ENCODE measurements at regions not wholly inside any gene's neighbourhood (a gene's known extent, or its start where the extent isn't known, plus 50 kb on each side); places are given as distances from the start of the nearest gene placed in this dataset.

DNA sequence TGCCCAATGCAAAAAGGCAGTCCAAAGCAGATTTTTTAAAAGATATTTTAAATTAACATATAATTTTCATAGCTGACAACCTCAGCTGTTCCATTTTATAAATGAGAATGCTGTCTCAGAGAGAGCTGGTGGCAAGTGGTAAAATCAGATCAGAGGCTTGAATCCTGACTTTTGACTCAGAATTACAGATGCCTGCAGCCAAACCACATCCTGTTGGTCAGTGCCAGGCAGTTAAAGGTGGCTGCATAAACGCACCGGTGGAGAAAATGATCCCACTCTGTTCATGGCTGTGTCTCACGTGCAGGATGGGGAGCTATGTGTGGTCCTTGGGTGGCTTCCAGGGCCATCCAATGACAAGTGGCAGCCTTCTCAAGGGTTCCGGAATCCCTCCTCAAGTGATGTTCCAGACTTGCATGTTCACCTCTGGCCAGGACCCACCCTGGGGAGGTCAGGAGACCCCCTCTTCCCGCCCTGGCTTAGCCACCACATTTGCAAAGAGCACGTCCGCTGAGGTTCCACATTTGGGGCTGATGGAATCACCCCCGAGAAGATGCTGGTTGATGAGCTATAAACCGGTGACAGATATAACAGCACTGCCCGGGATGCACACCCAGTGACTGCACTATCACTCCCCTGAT lies 155.5 kb downstream of the SHANK2 start:
- H3K27ac ChIP-seq (ENCODE audit: extremely low read depth, low read depth, low read length), result no peak overlapping the region
- ChIA-PET CTCF (no interaction called here), POLR2A (no interaction called here)
- no peaks in the 10 kb centered on the region for H3K4me1 ChIP-seq (ENCODE audit: control insufficient read depth, insufficient read depth, low read length)
- H3K9me3 ChIP-seq (ENCODE audit: control insufficient read depth, insufficient read depth, low read depth, low read length), result no peaks in the 10 kb centered on the region
- peaks cover 0 to 9% of the 10 kb centered on the region in 2 experiments; a peak in 1 of 3 replicates for H3K36me3 ChIP-seq (ENCODE audit: control insufficient read depth in 2 of 2, insufficient read depth in 1 of 2, low read length in 2 of 2)
- H3K4me3 ChIP-seq (ENCODE audit: low read depth, low read length), result no peak overlapping the region
- TF ChIP-seq ZNF366 (tag by site-specific recombination; conservative IDR thresholded peaks at IDR 0.05) (no peak), ZNF274 (IDR thresholded peaks at IDR 0.05; ENCODE audit: low read length) (no peak), ZNF274 (tag by site-specific recombination; IDR thresholded peaks at IDR 0.05; ENCODE audit: borderline replicate concordance) (no peak), ZNF707 (tag by site-specific recombination; IDR thresholded peaks at IDR 0.05) (no peak), YY1 (tag by site-specific recombination; IDR thresholded peaks at IDR 0.05) (no peak), SETDB1 (IDR thresholded peaks at IDR 0.05; ENCODE audit: insufficient read length, low read length) (no peak), ZNF394 (tag by site-specific recombination; IDR thresholded peaks at IDR 0.05; ENCODE audit: borderline replicate concordance) (no peak)
- TF ChIP-seq, protein P1, sequence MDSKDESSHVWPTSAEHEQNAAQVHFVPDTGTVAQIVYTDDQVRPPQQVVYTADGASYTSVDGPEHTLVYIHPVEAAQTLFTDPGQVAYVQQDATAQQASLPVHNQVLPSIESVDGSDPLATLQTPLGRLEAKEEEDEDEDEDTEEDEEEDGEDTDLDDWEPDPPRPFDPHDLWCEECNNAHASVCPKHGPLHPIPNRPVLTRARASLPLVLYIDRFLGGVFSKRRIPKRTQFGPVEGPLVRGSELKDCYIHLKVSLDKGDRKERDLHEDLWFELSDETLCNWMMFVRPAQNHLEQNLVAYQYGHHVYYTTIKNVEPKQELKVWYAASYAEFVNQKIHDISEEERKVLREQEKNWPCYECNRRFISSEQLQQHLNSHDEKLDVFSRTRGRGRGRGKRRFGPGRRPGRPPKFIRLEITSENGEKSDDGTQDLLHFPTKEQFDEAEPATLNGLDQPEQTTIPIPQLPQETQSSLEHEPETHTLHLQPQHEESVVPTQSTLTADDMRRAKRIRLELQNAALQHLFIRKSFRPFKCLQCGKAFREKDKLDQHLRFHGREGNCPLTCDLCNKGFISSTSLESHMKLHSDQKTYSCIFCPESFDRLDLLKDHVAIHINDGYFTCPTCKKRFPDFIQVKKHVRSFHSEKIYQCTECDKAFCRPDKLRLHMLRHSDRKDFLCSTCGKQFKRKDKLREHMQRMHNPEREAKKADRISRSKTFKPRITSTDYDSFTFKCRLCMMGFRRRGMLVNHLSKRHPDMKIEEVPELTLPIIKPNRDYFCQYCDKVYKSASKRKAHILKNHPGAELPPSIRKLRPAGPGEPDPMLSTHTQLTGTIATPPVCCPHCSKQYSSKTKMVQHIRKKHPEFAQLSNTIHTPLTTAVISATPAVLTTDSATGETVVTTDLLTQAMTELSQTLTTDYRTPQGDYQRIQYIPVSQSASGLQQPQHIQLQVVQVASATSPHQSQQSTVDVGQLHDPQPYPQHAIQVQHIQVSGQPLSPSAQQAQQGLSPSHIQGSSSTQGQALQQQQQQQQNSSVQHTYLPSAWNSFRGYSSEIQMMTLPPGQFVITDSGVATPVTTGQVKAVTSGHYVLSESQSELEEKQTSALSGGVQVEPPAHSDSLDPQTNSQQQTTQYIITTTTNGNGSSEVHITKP (tag by site-specific recombination; IDR thresholded peaks at IDR 0.05), result no peak

DNA sequence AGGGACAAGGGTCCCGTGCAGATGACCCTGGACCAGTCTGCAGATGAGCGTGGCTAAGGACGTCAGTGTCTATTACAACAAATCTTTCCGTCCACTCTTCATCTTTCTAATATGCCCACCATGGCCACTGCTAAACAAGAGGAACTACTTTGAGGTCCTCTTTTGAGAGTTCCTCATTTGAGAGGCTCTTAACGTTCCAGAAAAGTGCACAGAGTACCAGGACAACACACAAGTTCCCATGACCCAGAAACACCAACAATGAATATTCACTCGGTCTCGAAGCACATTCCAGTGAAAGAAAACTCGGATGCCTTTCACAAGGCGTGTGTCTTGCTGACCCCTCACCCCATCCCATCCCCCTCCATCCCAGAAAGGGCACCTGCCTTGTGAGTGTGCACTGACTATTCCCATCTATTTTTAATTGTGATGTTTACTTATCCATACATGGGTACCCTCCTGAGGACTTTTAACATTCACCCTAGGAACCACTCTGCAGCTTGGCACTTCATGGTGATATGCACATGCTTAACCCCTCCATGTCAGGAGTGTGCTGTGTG lies 157.0 kb downstream of the SHANK2 start:
- H3K4me1 ChIP-seq (ENCODE audit: control insufficient read depth, insufficient read depth, low read length), result no peaks in the 10 kb centered on the region
- peaks cover 0 to 12% of the 10 kb centered on the region in 2 experiments; a peak in 1 of 3 replicates for H3K36me3 ChIP-seq (ENCODE audit: control insufficient read depth in 2 of 2, insufficient read depth in 1 of 2, low read length in 2 of 2)
- no peak for TF ChIP-seq ZNF548 (tag by site-specific recombination; IDR thresholded peaks at IDR 0.05)
- TF ChIP-seq ZNF660 (tag by site-specific recombination; IDR thresholded peaks at IDR 0.05), result no peak
- TF ChIP-seq ZNF623 (tag by site-specific recombination; IDR thresholded peaks at IDR 0.05), result no peak
- TF ChIP-seq, protein P2, sequence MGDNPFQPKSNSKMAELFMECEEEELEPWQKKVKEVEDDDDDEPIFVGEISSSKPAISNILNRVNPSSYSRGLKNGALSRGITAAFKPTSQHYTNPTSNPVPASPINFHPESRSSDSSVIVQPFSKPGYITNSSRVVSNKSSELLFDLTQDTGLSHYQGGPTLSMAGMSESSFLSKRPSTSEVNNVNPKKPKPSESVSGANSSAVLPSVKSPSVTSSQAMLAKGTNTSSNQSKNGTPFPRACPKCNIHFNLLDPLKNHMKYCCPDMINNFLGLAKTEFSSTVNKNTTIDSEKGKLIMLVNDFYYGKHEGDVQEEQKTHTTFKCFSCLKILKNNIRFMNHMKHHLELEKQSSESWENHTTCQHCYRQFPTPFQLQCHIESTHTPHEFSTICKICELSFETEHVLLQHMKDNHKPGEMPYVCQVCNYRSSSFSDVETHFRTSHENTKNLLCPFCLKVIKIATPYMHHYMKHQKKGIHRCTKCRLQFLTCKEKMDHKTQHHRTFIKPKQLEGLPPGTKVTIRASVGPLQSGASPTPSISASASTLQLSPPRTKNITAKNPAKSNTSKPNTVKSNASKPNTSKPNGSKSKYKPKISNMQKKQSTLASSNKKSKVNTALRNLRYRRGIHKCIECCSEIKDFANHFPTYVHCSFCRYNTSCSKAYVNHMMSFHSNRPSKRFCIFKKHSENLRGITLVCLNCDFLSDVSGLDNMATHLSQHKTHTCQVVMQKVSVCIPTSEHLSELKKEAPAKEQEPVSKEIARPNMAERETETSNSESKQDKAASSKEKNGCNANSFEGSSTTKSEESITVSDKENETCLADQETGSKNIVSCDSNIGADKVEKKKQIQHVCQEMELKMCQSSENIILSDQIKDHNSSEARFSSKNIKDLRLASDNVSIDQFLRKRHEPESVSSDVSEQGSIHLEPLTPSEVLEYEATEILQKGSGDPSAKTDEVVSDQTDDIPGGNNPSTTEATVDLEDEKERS (tag by site-specific recombination; IDR thresholded peaks at IDR 0.05), result no peak
- no peak for TF ChIP-seq ZNF394 (tag by site-specific recombination; IDR thresholded peaks at IDR 0.05; ENCODE audit: borderline replicate concordance)
- TF ChIP-seq ZNF37A (tag by site-specific recombination; IDR thresholded peaks at IDR 0.05), result no peak
- no peak overlapping the region for H3K27ac ChIP-seq (ENCODE audit: extremely low read depth, low read depth, low read length)
- CTCF ChIA-PET, result no interaction called here
- H3K9me3 ChIP-seq (ENCODE audit: control insufficient read depth, insufficient read depth, low read depth, low read length), result no peaks in the 10 kb centered on the region
- POLR2A ChIA-PET, result no interaction called here
- no peak overlapping the region for H3K4me3 ChIP-seq (ENCODE audit: low read depth, low read length)

Data from HEK293 (cell line).